ENCODE measurements at regions not wholly inside any gene's neighbourhood (a gene's known extent, or its start where the extent isn't known, plus 50 kb on each side); places are given as distances from the start of the nearest gene placed in this dataset.
A peak's percentile ranks its signal among the peaks of the same experiment; 100 is the strongest.

DNA sequence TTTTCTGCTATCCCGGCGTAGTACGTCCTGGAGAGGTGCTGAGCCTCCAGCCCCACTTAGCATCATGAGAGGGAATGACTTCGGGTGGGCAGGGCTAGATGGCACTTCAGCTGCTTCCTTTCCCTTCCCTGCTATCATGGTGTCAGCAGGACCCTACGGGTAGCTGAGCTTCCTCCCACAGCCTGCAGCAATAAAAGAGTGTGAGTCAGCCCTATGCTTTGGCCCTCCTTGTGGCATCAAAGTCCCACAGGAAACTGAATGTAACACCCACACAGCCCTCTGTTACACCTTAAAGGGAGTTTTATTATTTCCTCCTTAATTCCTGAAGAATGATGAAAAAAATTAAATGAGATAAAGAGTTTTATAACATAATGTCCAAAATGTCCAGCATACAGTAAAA is 458.1 kb downstream of the RPS24 start:
- H3K27me3 Mint-ChIP-seq: peaks cover 19% of the 10 kb centered on the region
- H3K4me3 Mint-ChIP-seq: no peak overlapping the region
- no peak overlapping the region for H3K27ac Mint-ChIP-seq
- H3K4me1 Mint-ChIP-seq: no peaks in the 10 kb centered on the region
- DNase-seq (no peak), ATAC-seq (peak; percentile 76)
- no peaks in the 10 kb centered on the region for H3K36me3 Mint-ChIP-seq (ENCODE audit: low read depth)
- H3K9me3 Mint-ChIP-seq: peaks cover 26% of the 10 kb centered on the region

DNA sequence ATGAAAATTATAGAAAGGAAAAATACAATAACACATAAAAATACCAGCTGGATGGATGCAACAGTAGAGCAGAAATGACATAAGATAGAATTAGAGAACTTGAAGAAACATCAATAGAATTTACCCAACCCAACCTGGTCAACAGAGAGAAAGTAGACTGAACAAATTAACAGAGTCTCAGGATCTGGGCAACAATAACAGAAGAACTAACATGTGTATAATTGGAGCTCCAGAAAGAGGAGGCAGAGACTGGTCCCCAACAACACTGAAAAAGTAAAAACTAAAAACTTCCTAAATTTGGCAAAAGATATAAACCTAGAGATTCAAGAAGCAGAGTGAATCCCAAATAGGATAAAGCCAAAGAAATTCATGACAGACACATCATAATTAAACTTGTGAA is 458.8 kb downstream of the RPS24 start:
- Mint-ChIP-seq H3K4me3 (no peak overlapping the region), H3K27ac (no peak overlapping the region), H3K36me3 (ENCODE audit: low read depth) (no peaks in the 10 kb centered on the region), H3K27me3 (peaks cover 19% of the 10 kb centered on the region), H3K9me3 (peaks cover 26% of the 10 kb centered on the region), H3K4me1 (no peaks in the 10 kb centered on the region)
- ATAC-seq: no peak
- no peak for DNase-seq

DNA sequence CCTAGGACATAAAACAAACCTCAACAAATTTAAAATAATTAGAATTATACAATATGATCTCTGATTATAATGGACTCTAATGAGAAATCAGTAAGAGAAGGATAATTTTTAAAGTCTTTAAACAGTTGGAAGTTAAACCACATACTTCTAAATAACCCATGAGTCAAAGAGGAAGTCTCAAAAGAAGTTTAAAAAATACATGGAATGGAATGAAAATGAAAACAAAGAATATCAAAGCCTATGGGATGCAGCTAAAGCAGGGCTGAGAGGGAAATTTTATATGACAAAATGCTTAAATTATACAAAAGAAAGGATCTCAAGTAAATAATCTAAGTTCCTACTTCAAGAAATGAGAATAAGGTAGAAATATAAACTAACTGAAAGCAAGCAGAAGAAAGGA is 460.5 kb downstream of the RPS24 start:
- H3K4me3 Mint-ChIP-seq: no peak overlapping the region
- H3K4me1 Mint-ChIP-seq: no peaks in the 10 kb centered on the region
- peaks cover 21% of the 10 kb centered on the region for H3K9me3 Mint-ChIP-seq
- H3K27ac Mint-ChIP-seq: no peak overlapping the region
- DNase-seq (no peak), ATAC-seq (no peak)
- H3K27me3 Mint-ChIP-seq: peaks cover 19% of the 10 kb centered on the region
- no peaks in the 10 kb centered on the region for H3K36me3 Mint-ChIP-seq (ENCODE audit: low read depth)

DNA sequence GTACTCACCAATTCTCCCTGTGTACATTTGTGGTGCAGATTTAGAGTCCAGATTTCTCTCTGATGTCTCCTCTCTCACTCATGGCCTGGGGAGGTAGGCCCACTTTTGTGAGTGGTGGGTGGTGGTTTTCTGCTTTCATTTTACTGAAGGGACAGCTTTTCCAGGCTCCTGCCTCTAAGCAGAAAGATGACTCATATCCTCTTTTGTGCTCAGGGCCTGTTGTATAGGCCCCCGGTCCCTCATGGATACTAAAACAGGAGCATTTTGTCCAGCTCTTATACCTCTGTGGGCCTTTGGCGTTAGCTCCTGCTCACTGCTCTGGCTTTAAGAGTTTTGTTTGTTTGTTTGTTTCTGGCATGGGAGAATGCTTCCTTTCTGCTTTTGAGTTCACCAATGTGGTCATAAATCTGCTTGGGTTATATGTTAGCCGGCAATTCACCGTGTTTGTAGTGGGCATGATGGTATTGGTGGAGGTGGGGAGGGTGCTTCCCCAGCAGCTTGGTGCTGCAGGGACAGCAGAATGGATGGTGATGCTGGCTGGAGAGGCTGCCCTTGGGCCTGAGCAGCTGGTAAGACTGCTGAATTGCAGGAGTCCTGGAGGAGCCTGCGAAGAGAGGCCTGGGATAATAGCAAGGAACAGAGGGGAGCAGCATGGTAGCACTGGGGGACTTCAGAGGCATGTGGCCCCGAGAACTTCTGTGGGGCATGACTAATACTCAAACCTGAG is 468.7 kb downstream of the RPS24 start:
- H3K36me3 Mint-ChIP-seq (ENCODE audit: low read depth): no peaks in the 10 kb centered on the region
- no peak for DNase-seq
- H3K9me3 Mint-ChIP-seq: no peaks in the 10 kb centered on the region
- peaks cover 6% of the 10 kb centered on the region for H3K27me3 Mint-ChIP-seq
- H3K4me3 Mint-ChIP-seq: no peak overlapping the region
- no peak for ATAC-seq
- no peak overlapping the region for H3K27ac Mint-ChIP-seq
- H3K4me1 Mint-ChIP-seq: peaks cover 5% of the 10 kb centered on the region

DNA sequence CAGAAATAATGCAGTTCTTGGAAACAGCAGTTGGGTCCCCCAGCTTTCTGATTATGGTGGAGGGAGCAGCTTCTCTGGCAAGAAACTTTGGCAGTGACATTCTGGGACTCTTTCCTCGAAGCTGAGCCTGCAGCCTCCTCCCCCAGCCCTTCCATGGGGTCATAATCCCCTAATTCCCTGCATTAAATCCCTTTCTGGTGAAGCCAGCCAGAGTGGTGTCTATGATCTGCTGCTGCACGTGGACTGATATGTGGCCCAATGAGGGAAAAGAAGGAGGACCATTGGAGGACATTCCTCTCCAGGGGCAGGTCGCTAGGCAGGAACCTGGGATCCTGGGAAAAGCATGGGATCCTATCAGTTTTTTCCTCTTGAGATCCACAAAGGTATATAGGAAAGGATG is 470.5 kb downstream of the RPS24 start:
- Mint-ChIP-seq H3K36me3 (ENCODE audit: low read depth) (no peaks in the 10 kb centered on the region), H3K4me1 (peaks cover 5% of the 10 kb centered on the region), H3K27ac (no peak overlapping the region), H3K27me3 (peaks cover 6% of the 10 kb centered on the region), H3K9me3 (no peaks in the 10 kb centered on the region), H3K4me3 (no peak overlapping the region)
- DNase-seq (no peak), ATAC-seq (no peak)

DNA sequence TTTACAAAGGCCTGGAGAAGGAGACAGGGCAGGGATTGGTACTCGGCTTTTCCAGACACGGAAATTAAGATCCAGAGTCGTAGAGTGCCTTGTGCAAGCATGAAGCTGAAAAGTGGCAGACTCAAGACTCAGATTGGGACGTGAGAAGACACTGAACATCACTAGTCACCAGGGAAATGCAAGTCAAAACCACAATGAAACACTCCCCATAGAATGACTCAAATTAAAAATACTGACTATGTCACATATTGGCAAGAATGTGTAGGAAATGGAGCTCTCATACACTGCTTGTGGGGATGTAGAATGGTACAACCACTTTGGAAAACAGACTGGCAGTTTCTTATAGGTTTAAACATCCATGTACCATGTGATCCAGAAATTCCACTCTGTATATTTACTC is 472.0 kb downstream of the RPS24 start:
- no peak for DNase-seq
- H3K27me3 Mint-ChIP-seq: peaks cover 7% of the 10 kb centered on the region
- H3K27ac Mint-ChIP-seq: no peak overlapping the region
- H3K4me3 Mint-ChIP-seq: no peak overlapping the region
- H3K4me1 Mint-ChIP-seq: peaks cover 5% of the 10 kb centered on the region
- H3K36me3 Mint-ChIP-seq (ENCODE audit: low read depth): no peaks in the 10 kb centered on the region
- peak; percentile 27 for ATAC-seq
- no peaks in the 10 kb centered on the region for H3K9me3 Mint-ChIP-seq

DNA sequence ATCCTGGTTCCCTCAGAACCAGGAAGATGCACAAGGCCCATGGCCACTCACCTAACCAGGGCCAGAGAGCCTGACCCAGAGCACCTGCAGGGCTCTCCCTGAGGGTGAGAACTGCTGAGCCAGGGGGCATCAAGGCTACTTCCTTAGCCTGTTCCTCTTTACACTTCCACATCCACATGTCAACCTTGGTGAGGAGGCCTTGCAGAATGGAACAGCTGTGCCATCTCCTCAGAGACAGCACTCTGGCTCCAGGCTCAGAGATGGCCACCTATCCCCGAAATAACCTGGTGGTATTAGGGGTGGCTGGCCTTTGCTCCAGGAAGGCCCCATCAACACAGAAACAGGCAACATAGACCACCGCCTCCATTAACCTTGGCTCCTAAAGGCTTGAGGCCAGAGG is 473.0 kb downstream of the RPS24 start:
- no peak overlapping the region for H3K4me3 Mint-ChIP-seq

GRCh38 chr10:78507510-78508160 is 474.0 kb downstream of the RPS24 start:
- ATAC-seq (no peak), DNase-seq (no peak)
- peaks cover 4% of the 10 kb centered on the region for H3K4me1 Mint-ChIP-seq
- H3K36me3 Mint-ChIP-seq (ENCODE audit: low read depth): no peaks in the 10 kb centered on the region
- peaks cover 7% of the 10 kb centered on the region for H3K27me3 Mint-ChIP-seq
- no peak overlapping the region for H3K27ac Mint-ChIP-seq
- no peaks in the 10 kb centered on the region for H3K9me3 Mint-ChIP-seq
- no peak overlapping the region for H3K4me3 Mint-ChIP-seq

More for the DNA sequence above, 473.0 kb downstream of the RPS24 start:
- ATAC-seq: no peak
- Mint-ChIP-seq H3K36me3 (ENCODE audit: low read depth) (no peaks in the 10 kb centered on the region), H3K27ac (no peak overlapping the region), H3K4me1 (peaks cover 5% of the 10 kb centered on the region), H3K27me3 (peaks cover 7% of the 10 kb centered on the region), H3K9me3 (no peaks in the 10 kb centered on the region)
- DNase-seq: no peak

GRCh38 chr10:78508955-78509748 is 475.5 kb downstream of the RPS24 start:
- H3K36me3 Mint-ChIP-seq (ENCODE audit: low read depth): no peaks in the 10 kb centered on the region
- DNase-seq (no peak), ATAC-seq (no peak)
- peaks cover 4% of the 10 kb centered on the region for H3K4me1 Mint-ChIP-seq
- no peaks in the 10 kb centered on the region for H3K9me3 Mint-ChIP-seq
- no peak overlapping the region for H3K27ac Mint-ChIP-seq
- H3K4me3 Mint-ChIP-seq: no peak overlapping the region
- peaks cover 5% of the 10 kb centered on the region for H3K27me3 Mint-ChIP-seq

DNA sequence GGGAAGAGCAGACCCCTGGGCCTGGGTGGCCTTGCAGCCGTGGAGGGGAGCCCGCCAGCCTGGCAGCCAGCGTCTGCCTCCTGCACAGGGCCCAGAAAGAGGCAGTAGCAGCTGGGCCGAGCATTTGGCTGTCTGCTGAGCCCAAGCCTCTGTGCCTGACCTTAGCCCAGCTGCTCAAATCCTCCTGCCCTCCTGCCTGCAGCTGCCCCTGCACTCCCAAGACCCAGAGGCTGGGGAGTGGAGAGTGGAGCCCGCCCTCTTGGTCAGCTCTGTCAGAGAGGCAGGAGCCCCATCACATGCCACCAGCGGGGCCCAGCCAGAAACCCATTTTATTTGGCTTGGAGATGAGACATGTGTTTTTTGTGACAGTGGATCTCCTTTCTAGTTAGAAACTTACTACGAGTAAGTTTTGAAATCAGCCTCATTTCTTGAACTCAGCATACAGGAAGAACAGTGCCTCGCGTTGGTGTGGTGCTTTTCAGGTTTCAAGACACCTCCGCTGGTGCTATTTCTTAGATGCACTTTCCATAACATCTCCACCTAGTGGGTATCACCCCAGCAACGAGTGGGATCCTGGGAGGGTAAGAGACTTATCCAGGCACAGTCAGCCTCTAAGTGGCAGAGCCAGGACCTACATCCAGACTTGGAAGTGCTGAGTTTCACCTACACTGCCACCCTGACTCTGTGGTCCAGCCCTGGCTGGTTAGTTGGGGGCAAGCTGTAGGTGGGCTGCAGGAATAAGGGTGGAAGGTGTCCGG is 477.1 kb downstream of the RPS24 start:
- peaks cover 2% of the 10 kb centered on the region for H3K27me3 Mint-ChIP-seq
- no peak overlapping the region for H3K27ac Mint-ChIP-seq
- no peaks in the 10 kb centered on the region for H3K36me3 Mint-ChIP-seq (ENCODE audit: low read depth)
- H3K9me3 Mint-ChIP-seq: no peaks in the 10 kb centered on the region
- no peaks in the 10 kb centered on the region for H3K4me1 Mint-ChIP-seq
- no peak overlapping the region for H3K4me3 Mint-ChIP-seq
- no peak for ATAC-seq
- no peak for DNase-seq

DNA sequence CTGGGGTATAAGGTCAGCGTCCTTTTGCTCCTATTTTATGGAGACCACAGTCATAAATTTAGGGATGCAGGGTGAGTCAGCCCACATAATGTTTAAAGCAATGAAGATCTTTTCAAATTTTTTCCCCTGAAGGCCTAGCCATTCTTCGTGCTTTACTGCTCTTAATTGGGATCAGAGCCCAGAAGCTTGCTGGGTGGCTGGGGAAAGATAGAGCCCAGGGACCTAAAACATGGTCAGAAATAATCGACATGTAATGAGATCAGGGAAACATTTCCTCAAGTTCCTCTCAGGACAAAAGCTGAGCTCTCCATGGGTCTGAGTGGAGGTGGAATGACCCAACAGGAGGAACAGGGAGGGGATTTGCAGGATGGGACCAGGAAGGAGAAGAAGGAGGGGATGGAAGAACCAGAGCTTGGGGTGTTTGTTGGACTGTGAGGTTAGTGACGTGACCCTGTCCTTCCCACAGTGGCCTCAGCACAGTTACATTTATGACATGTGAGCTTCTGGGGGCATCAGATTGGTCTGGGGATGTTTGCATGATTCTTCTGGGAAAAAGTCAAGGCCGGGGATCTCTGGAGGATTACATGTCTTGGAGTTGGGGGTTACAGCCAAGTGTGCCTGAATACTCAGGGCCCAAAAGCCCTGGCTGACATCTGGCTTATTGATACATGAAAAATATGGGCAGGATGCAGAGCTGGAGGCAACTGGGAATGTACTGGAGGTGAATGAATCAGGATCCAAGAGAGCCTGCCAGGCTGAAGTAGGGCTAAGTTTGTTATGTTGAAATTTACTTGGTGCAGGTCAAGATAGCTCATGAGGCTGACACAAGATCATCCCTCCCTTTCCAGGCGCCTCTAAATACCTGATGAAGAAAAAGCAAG is 477.9 kb downstream of the RPS24 start:
- DNase-seq (no peak), ATAC-seq (no peak)
- Mint-ChIP-seq H3K27me3 (peaks cover 2% of the 10 kb centered on the region), H3K36me3 (ENCODE audit: low read depth) (no peaks in the 10 kb centered on the region), H3K9me3 (no peaks in the 10 kb centered on the region), H3K4me3 (no peak overlapping the region), H3K4me1 (no peaks in the 10 kb centered on the region), H3K27ac (peak overlapping the region; percentile 15)

DNA sequence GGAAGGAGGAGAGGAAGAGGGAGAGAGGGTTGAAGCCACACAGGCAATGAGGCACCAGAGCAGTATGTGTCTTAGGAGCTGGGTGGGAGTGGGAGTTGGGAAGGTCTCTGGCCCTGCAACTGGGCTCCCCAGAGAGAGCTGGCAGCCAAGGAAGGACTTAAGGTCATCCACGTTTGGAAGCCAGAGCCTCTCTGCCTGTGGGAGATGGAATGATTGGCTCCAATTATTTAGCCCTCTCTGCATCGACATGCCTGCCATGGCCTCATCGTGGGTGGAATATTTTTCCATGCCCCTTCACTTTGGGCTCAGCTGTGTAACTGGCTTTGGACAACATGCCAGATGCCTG is 478.5 kb downstream of the RPS24 start:
- Mint-ChIP-seq H3K4me3 (no peak overlapping the region), H3K9me3 (no peaks in the 10 kb centered on the region), H3K36me3 (ENCODE audit: low read depth) (no peaks in the 10 kb centered on the region), H3K27me3 (peaks cover 2% of the 10 kb centered on the region), H3K4me1 (no peaks in the 10 kb centered on the region), H3K27ac (no peak overlapping the region)
- DNase-seq: no peak
- ATAC-seq: no peak

GRCh38 chr10:78513330-78513729 is 479.7 kb downstream of the RPS24 start:
- Mint-ChIP-seq H3K27me3 (peaks cover 2% of the 10 kb centered on the region), H3K27ac (no peak overlapping the region), H3K4me3 (no peak overlapping the region), H3K36me3 (ENCODE audit: low read depth) (no peaks in the 10 kb centered on the region), H3K4me1 (no peaks in the 10 kb centered on the region), H3K9me3 (no peaks in the 10 kb centered on the region)
- no peak for DNase-seq
- no peak for ATAC-seq

- Mint-ChIP-seq H3K27me3 (peaks cover 2% of the 10 kb centered on the region), H3K27ac (no peak overlapping the region), H3K4me1 (no peaks in the 10 kb centered on the region), H3K4me3 (no peak overlapping the region), H3K9me3 (no peaks in the 10 kb centered on the region), H3K36me3 (ENCODE audit: low read depth) (no peaks in the 10 kb centered on the region)
- DNase-seq (no peak), ATAC-seq (no peak)
These were observed 480.3 kb downstream of the RPS24 start for GRCh38 chr10:78513986-78514385.

Measured in activated naive CD8-positive, alpha-beta T cell treated with anti-CD3 and anti-CD28 coated beads, Interleukin-2, amount 50 U/mL, for 24 hours (primary cell).